ENCODE measurements at regions not wholly inside any gene's neighbourhood (a gene's known extent, or its start where the extent isn't known, plus 50 kb on each side); places are given as distances from the start of the nearest gene placed in this dataset.

- TF ChIP-seq CTCF (conservative IDR thresholded peaks at IDR 0.05; ENCODE audit: low read depth in 2 of 2) (no peak), POLR2AphosphoS5 (IDR thresholded peaks at IDR 0.05; ENCODE audit: low read depth) (no peak), EZH2phosphoT487 (IDR thresholded peaks at IDR 0.05; ENCODE audit: unreplicated experiment) (no peak), JUNB (IDR thresholded peaks at IDR 0.05; ENCODE audit: unreplicated experiment) (no peak), ETS1 (IDR thresholded peaks at IDR 0.05) (no peak), EZH2 (IDR thresholded peaks at IDR 0.05; ENCODE audit: low read depth, unreplicated experiment) (no peak), CREB1 (CRISPR knock-in tag; IDR thresholded peaks at IDR 0.05; ENCODE audit: low read depth) (no peak), REST (IDR thresholded peaks at IDR 0.05; ENCODE audit: unreplicated experiment) (no peak), NANOG (IDR thresholded peaks at IDR 0.05; ENCODE audit: borderline replicate concordance) (no peak), ZNF331 (CRISPR knock-in tag; IDR thresholded peaks at IDR 0.05; ENCODE audit: low read depth) (no peak), ZNF462 (CRISPR knock-in tag; IDR thresholded peaks at IDR 0.05) (no peak), ZNF114 (CRISPR knock-in tag; IDR thresholded peaks at IDR 0.05) (no peak)
Measured at GRCh38 chr13:103174966-103175365, 108.7 kb upstream of the SLC10A2 start.

Measured in GM23338 (cell line).